HG03060 (cell line): ENCODE measurements at regions not wholly inside any gene's neighbourhood (a gene's known extent, or its start where the extent isn't known, plus 50 kb on each side); places are given as distances from the start of the nearest gene placed in this dataset.
"Not testable (repeated sequence)": the region's sequence is repeated elsewhere in the genome, so short reads cannot be mapped to it uniquely, and the experiment has no call there.

Experiments
- ATAC-seq: cut with Tn5 transposase; IDR thresholded peaks from one replicate; pipeline ENCODE4 v1.9.1; 2021; ENCODE audit warnings: low read depth, moderate number of reproducible peaks; ENCODE audit not compliant: unreplicated experiment

GRCh38 chr5:126677121-126677520 lies 76.4 kb downstream of the PHAX start:
- ATAC-seq: no peak

DNA sequence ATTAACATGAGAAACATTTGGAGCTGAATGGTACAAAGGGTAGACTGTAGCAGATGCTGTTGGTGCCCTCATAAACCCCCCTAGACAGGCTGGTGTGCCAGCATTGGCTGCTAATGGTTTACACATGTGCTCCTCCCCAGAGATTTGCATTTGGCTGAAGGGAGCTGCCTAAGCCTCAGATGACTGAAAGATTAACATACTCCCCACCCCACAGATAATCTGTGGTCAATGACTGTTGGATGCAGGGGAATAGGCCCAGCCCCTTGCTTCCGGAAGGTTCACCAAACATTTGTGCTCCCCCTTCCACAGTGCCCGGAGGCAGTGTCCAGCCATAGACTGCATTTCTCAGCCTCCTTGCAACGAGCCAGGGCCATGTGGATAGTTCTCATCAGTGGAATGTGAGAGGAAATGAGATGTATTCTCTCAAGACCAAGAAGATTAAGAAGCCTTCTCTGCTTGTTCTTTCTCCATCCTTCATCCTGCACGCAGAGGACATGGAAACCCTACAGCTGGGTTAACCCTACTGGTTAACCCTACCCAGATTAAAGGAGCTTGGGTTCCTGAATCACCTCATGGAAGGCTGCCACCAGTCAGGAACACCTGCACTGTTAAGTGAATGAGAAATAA lies 79.6 kb downstream of the PHAX start:
- peak; percentile 43 for ATAC-seq

- not testable (repeated sequence) for ATAC-seq
These were observed 80.6 kb downstream of the PHAX start for GRCh38 chr5:126681314-126681713.

DNA sequence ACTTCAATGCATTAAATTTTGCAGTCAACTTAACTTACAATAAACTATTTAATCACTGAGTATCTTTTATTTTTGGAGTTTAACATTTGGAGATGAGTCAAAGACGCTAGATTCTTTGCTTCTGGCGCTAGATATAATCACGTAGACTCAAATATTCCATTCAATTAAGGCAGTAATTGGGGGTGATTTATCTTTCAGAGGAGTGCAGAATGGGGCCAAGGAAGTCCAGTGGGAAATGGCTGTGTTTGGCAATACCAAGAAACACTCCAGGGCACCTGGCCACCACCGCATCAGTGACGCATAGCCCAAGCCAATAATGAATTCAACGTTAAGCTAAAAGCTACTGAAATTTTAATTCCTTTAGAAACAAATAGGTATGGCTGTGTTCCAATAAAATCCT lies 81.2 kb downstream of the PHAX start:
- no peak for ATAC-seq

DNA sequence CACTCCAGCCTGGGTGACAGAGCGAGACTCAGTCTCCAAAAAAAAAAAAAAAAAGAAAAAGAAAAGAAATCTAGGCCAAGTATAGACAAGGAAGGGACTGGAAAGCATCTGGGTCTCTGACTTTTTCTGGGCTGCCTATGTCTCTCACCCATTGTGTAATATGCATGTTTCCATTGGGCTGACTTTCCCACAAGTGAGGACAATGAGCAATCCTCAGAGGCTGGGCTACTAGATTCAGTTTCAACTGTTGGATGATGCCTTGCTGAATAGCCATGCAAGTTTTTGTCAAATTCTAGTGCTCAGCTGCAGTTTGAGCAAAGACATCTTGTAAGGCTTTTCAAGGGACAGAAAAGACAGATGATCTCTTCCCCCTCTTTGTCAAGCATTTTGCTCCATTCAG lies 82.1 kb downstream of the PHAX start:
- no peak for ATAC-seq

GRCh38 chr5:126683912-126684311 lies 83.2 kb downstream of the PHAX start:
- no peak for ATAC-seq

- ATAC-seq: not testable (repeated sequence)
These were observed 84.1 kb downstream of the PHAX start for GRCh38 chr5:126684656-126685442.

DNA sequence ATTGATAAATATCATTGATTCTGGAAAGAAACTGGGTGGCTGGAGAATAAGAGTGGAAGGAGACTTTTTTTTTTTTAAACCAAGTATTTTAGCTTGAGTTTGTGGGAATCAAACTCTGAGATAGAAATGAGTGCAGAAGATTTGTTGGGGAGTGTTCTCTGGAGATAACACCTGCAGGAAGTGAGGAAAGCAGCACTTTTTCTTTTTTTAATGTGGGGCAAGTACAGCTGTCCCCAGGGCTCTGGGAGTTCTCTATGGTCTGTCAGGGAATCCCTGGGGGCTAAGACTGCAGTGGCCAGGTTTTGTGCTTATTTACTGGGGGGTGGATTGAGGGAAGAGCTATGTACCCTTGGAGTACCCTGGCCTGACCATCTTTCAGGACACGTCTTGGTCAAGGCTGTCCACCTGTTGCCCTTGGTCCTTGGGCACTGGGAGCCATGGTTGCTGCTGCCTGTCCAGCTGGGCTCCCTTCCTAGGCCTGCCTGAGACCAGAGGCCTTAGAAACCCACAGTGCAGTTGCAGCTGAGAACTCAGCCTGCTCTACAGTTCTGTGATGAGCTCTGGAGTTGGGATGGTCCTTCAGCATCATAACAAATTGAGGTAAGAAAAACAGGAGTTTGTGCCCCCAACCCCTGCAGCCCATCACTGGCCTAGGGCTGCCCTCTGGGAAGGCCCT lies 85.8 kb downstream of the PHAX start:
- ATAC-seq: no peak

DNA sequence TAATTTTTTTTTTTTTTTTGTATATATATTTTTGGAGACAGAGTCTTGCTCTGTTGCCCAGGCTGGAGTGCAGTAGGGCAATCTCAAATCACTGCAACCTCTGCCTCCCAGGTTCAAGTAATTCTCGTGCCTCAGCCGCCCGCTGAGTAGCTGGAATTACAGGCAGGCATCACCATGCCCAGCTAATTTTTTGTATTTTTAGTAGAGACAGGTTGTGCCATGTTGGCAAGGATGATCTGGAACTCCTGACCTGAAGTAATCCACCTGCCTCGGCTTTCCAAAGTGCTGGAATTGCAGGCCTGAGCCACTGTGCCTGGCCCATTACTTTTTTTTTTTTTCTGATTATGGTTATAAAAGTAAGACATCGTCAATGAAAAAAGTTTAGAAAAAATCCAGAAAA lies 84.0 kb upstream of the LMNB1 start:
- ATAC-seq: no peak

- no peak for ATAC-seq
These were observed 83.1 kb upstream of the LMNB1 start for GRCh38 chr5:126693806-126694205.

- ATAC-seq: no peak
These were observed 82.5 kb upstream of the LMNB1 start for GRCh38 chr5:126694403-126694802.

DNA sequence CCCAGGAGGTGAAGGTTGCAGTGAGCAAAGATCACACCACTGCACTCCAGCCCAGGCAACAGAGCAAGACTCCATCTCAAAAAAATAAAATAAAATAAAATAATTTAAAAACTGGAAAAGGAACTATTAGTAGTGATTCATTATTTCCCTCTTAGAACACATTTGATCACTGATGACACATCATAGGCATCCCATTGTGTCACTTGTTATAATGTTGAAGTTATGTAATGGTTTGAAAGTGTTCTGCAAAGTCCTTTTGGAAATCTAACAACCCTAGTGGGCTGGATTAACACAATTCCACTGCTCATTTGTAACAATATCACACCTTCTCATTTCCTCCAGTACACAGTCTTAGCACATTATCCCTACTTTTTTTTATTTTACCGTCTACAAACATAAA lies 81.8 kb upstream of the LMNB1 start:
- ATAC-seq: no peak

GRCh38 chr5:126707080-126707479 lies 69.9 kb upstream of the LMNB1 start:
- no peak for ATAC-seq

- ATAC-seq: no peak
These were observed 61.2 kb upstream of the LMNB1 start for GRCh38 chr5:126715765-126716164.

DNA sequence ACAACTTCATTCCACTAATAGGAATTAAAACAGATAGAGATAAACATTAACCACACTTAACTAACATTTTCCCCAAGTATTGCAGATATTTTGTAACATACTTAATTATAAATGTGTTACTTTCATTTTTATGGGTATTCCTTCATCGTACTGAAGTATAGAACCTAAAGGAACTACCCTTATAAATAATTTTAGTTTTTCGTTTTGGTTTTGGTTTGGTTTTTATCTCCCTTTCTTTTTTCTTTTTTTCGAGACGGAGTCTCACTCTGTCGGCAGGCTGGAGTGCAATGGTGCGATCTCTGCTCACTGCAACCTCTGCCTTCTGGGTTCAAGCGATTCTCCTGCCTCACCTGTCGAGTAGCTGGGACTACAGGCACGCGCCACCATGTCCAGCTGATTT lies 60.1 kb upstream of the LMNB1 start:
- ATAC-seq: no peak

DNA sequence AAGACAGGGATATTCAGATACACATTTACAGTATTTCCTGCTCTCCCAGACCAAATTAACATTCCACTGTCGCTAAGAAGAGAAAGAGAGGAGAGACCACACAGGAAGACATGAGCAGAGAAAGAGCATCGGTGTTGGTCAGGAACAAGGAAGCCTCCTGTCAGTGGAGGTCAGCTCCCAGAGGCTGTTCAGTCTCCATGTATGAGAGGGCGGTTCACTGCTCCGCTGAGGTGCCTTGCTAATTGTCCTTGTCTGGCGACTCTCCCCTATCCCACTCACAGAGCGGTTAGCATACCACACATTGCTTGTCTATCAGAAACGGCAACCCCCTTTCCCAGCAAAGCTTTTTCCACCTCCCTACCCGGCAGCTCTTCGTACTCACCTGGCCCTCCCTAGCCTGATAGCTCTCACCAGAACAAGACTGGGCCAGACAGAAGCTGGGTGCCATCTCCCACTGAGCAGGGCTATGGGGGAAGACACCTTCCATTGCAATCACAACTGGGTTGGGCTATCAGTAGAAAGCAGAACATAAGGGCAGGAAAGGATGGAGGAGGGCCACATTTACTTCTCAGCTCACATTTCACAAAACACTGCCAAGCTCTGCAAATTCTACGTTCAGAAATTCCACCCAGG lies 58.6 kb upstream of the LMNB1 start:
- ATAC-seq: no peak

- no peak for ATAC-seq
These were observed 56.6 kb upstream of the LMNB1 start for GRCh38 chr5:126720369-126720768.

GRCh38 chr5:126723643-126724042 lies 53.3 kb upstream of the LMNB1 start:
- ATAC-seq: no peak
